Trophoblast cell (in vitro differentiated cells and primary cell): ENCODE measurements at regions not wholly inside any gene's neighbourhood (a gene's known extent, or its start where the extent isn't known, plus 50 kb on each side); places are given as distances from the start of the nearest gene placed in this dataset.
A peak's percentile ranks its signal among the peaks of the same experiment; 100 is the strongest.

Experiments
- DNase-seq, 2 donors: peaks; one replicate each; pipeline ENCODE4 v3.0.0-alpha.2; 2016
- H2AFZ ChIP-seq: 2 replicates; pipeline ENCODE4 v1.6.1; 2013; ENCODE audit warnings: low read length, moderate library complexity, mild to moderate bottlenecking; ENCODE audit not compliant: insufficient read depth, poor library complexity
- H2AK5ac ChIP-seq: 2 replicates; pipeline ENCODE4 v1.6.1; 2013; ENCODE audit warnings: mild to moderate bottlenecking, low read length
- H2BK120ac ChIP-seq: 2 replicates; pipeline ENCODE4 v1.6.1; 2013; ENCODE audit warnings: low read length, mild to moderate bottlenecking, moderate library complexity; ENCODE audit not compliant: insufficient read depth, poor library complexity
- H2BK12ac ChIP-seq: 2 replicates; pipeline ENCODE4 v1.6.1; 2013; ENCODE audit warnings: mild to moderate bottlenecking, low read length, moderate library complexity
- H2BK5ac ChIP-seq: 2 replicates; pipeline ENCODE4 v1.6.1; 2013; ENCODE audit warnings: low read length, low read depth, moderate library complexity, mild to moderate bottlenecking; ENCODE audit not compliant: poor library complexity
- H3K14ac ChIP-seq: 2 replicates; pipeline ENCODE4 v1.6.1; 2013; ENCODE audit warnings: mild to moderate bottlenecking, low read length
- H3K18ac ChIP-seq: 2 replicates; pipeline ENCODE4 v1.6.1; 2013; ENCODE audit warnings: mild to moderate bottlenecking, low read length
- H3K23ac ChIP-seq: 2 replicates; pipeline ENCODE4 v1.6.1; 2013; ENCODE audit warnings: low read length
- H3K27ac ChIP-seq: 2 replicates; pipeline ENCODE4 v1.5.1; 2013; ENCODE audit warnings: low read depth, mild to moderate bottlenecking, inconsistent platforms, low read length, moderate library complexity
- H3K27me3 ChIP-seq: 2 replicates; pipeline ENCODE4 v1.6.1; 2013; ENCODE audit warnings: inconsistent platforms, mild to moderate bottlenecking, low read length, moderate library complexity; ENCODE audit not compliant: insufficient read depth
- H3K36me3 ChIP-seq, 2 experiments: 1 replicate in 1 of 2; 2 replicates in 1 of 2; pipeline ENCODE4 v1.6.1; 2013; ENCODE audit warnings: low read length in 2 of 2, mild to moderate bottlenecking in 2 of 2, moderate library complexity in 1 of 2; ENCODE audit not compliant: insufficient read depth in 2 of 2, control insufficient read depth in 1 of 2
- H3K4ac ChIP-seq: 2 replicates; pipeline ENCODE4 v1.6.1; 2013; ENCODE audit warnings: low read depth, mild to moderate bottlenecking, low read length, moderate library complexity
- H3K4me1 ChIP-seq, 2 experiments: 1 replicate in 1 of 2; 2 replicates in 1 of 2; pipeline ENCODE4 v1.6.1; 2013; ENCODE audit warnings: low read length in 2 of 2, mild to moderate bottlenecking in 2 of 2, moderate library complexity in 1 of 2; ENCODE audit not compliant: insufficient read depth in 2 of 2, control insufficient read depth in 1 of 2
- H3K4me2 ChIP-seq: 2 replicates; pipeline ENCODE4 v1.6.1; 2013; ENCODE audit warnings: inconsistent platforms, mild to moderate bottlenecking, low read length, moderate library complexity
- H3K4me3 ChIP-seq: 2 replicates; pipeline ENCODE4 v1.5.1; 2013; ENCODE audit warnings: mild to moderate bottlenecking, low read depth, low read length, inconsistent platforms
- H3K79me1 ChIP-seq: one replicate; pipeline ENCODE4 v1.6.1; 2013; ENCODE audit warnings: low read length
- H3K79me2 ChIP-seq: 2 replicates; pipeline ENCODE4 v1.6.1; 2013; ENCODE audit warnings: low read length, mild to moderate bottlenecking; ENCODE audit not compliant: control insufficient read depth, insufficient read depth, poor library complexity
- H3K9ac ChIP-seq: 2 replicates; pipeline ENCODE4 v1.6.1; 2013; ENCODE audit warnings: mild to moderate bottlenecking, low read length
- H3K9me3 ChIP-seq: 2 replicates; pipeline ENCODE4 v1.6.1; 2013; ENCODE audit warnings: low read depth, mild to moderate bottlenecking, control low read depth, inconsistent platforms, low read length; ENCODE audit not compliant: insufficient read depth
- H4K12ac ChIP-seq: 2 replicates; pipeline ENCODE4 v1.6.1; 2013; ENCODE audit warnings: low read depth, mild to moderate bottlenecking, low read length, moderate library complexity
- H4K8ac ChIP-seq: 2 replicates; pipeline ENCODE4 v1.6.1; 2013; ENCODE audit warnings: low read depth, mild to moderate bottlenecking, low read length, moderate library complexity
- H4K91ac ChIP-seq: one replicate; pipeline ENCODE4 v1.6.1; 2013; ENCODE audit warnings: low read depth, mild to moderate bottlenecking, low read length, moderate library complexity
- WGBS: extraction: QIAGEN DNeasy Blood & Tissue Kit; methylation state at CpG from one replicate; pipeline ENCODE4 v1.1.7; 2013; ENCODE audit warnings: missing lambda C conversion rate; ENCODE audit not compliant: insufficient read length, insufficient coverage; ENCODE audit errors: extremely low coverage; 5-methylcytosine and 5-hydroxymethylcytosine counted together

GRCh38 chr20:56179051-56179450, 69.5 kb upstream of the MC3R start:
- no peak overlapping the region for H2AK5ac ChIP-seq

GRCh38 chr20:56181583-56181982, 66.9 kb upstream of the MC3R start:
- no peak overlapping the region for H2BK5ac ChIP-seq
- H3K4me1 ChIP-seq: peaks cover 0 to 5% of the 10 kb centered on the region in 2 experiments
- no peak overlapping the region for H3K23ac ChIP-seq
- H4K8ac ChIP-seq: no peak overlapping the region
- H3K9me3 ChIP-seq: peaks cover 4% of the 10 kb centered on the region
- H3K27me3 ChIP-seq: no peaks in the 10 kb centered on the region
- H3K9ac ChIP-seq: no peak overlapping the region
- H3K4ac ChIP-seq: no peak overlapping the region
- H3K18ac ChIP-seq: no peak overlapping the region
- no peak overlapping the region for H3K27ac ChIP-seq
- no peak overlapping the region for H3K4me2 ChIP-seq
- DNase-seq: no peak
- no peaks in the 10 kb centered on the region for H3K79me1 ChIP-seq
- H2AFZ ChIP-seq: no peak overlapping the region
- no peak overlapping the region for H2BK12ac ChIP-seq
- H2AK5ac ChIP-seq: no peak overlapping the region
- H3K36me3 ChIP-seq: no peaks in the 10 kb centered on the region
- H2BK120ac ChIP-seq: no peak overlapping the region
- H3K79me2 ChIP-seq: no peaks in the 10 kb centered on the region
- H4K12ac ChIP-seq: no peak overlapping the region
- no peak overlapping the region for H4K91ac ChIP-seq
- no peak overlapping the region for H3K14ac ChIP-seq
- H3K4me3 ChIP-seq: no peak overlapping the region
- no CpG with 5 or more reads among the region's 1 CpG for WGBS

More at GRCh38 chr20:56179051-56179450, 69.5 kb upstream of the MC3R start:
- H3K27me3 ChIP-seq: no peaks in the 10 kb centered on the region
- no peak overlapping the region for H3K9ac ChIP-seq
- no peak overlapping the region for H3K4ac ChIP-seq
- no peaks in the 10 kb centered on the region for H3K36me3 ChIP-seq
- H2BK5ac ChIP-seq: no peak overlapping the region
- H3K79me1 ChIP-seq: no peaks in the 10 kb centered on the region
- H3K23ac ChIP-seq: no peak overlapping the region
- H4K12ac ChIP-seq: no peak overlapping the region
- H3K27ac ChIP-seq: no peak overlapping the region
- H3K18ac ChIP-seq: no peak overlapping the region
- H2BK12ac ChIP-seq: no peak overlapping the region
- H4K8ac ChIP-seq: no peak overlapping the region
- H3K4me3 ChIP-seq: no peak overlapping the region
- no CpG with 5 or more reads among the region's 4 CpGs for WGBS
- no peaks in the 10 kb centered on the region for H3K79me2 ChIP-seq
- H2AFZ ChIP-seq: no peak overlapping the region
- H2BK120ac ChIP-seq: no peak overlapping the region
- H4K91ac ChIP-seq: no peak overlapping the region
- no peak overlapping the region for H3K14ac ChIP-seq
- peaks cover 0 to 5% of the 10 kb centered on the region in 2 experiments for H3K4me1 ChIP-seq
- H3K9me3 ChIP-seq: no peaks in the 10 kb centered on the region
- no peak overlapping the region for H3K4me2 ChIP-seq
- DNase-seq: no peak

- no peak overlapping the region for H3K9ac ChIP-seq
- H4K12ac ChIP-seq: no peak overlapping the region
- no peak overlapping the region for H2BK5ac ChIP-seq
- no peak overlapping the region for H3K4ac ChIP-seq
- no CpG with 5 or more reads among the region's 7 CpGs for WGBS
- no peak overlapping the region for H3K27ac ChIP-seq
- H3K4me2 ChIP-seq: no peak overlapping the region
- H2BK120ac ChIP-seq: no peak overlapping the region
- no peak overlapping the region for H3K18ac ChIP-seq
- DNase-seq: peak in 1 of 2 donors; percentile 5
- no peak overlapping the region for H3K23ac ChIP-seq
- no peaks in the 10 kb centered on the region for H3K36me3 ChIP-seq
- no peaks in the 10 kb centered on the region for H3K79me1 ChIP-seq
- no peaks in the 10 kb centered on the region for H3K27me3 ChIP-seq
- no peaks in the 10 kb centered on the region for H3K79me2 ChIP-seq
- no peak overlapping the region for H2BK12ac ChIP-seq
- no peak overlapping the region for H4K91ac ChIP-seq
- H3K4me1 ChIP-seq: no peaks in the 10 kb centered on the region
- no peak overlapping the region for H3K14ac ChIP-seq
- no peak overlapping the region for H3K4me3 ChIP-seq
- H3K9me3 ChIP-seq: peaks cover 10% of the 10 kb centered on the region
- H4K8ac ChIP-seq: no peak overlapping the region
- no peak overlapping the region for H2AFZ ChIP-seq
- H2AK5ac ChIP-seq: no peak overlapping the region
Observed at GRCh38 chr20:56187534-56188165, 60.9 kb upstream of the MC3R start.

- Histone ChIP-seq H2BK120ac (no peak overlapping the region), H3K4me1 (no peaks in the 10 kb centered on the region), H2AK5ac (no peak overlapping the region), H3K9ac (no peak overlapping the region), H3K4ac (no peak overlapping the region), H3K27ac (no peak overlapping the region), H3K4me3 (no peak overlapping the region), H3K79me2 (no peaks in the 10 kb centered on the region), H2BK12ac (no peak overlapping the region), H3K36me3 (no peaks in the 10 kb centered on the region), H4K8ac (no peak overlapping the region), H3K4me2 (no peak overlapping the region), H3K9me3 (peaks cover 11% of the 10 kb centered on the region), H2AFZ (no peak overlapping the region), H4K91ac (no peak overlapping the region), H3K14ac (no peak overlapping the region), H2BK5ac (no peak overlapping the region), H3K27me3 (no peaks in the 10 kb centered on the region), H3K23ac (no peak overlapping the region), H4K12ac (no peak overlapping the region), H3K79me1 (no peaks in the 10 kb centered on the region), H3K18ac (no peak overlapping the region)
- peak; percentile 46 to 60 for DNase-seq
- no CpG with 5 or more reads among the region's 5 CpGs for WGBS
Observed at GRCh38 chr20:56194042-56194441, 54.5 kb upstream of the MC3R start.
